ENCODE measurements at regions not wholly inside any gene's neighbourhood (a gene's known extent, or its start where the extent isn't known, plus 50 kb on each side); places are given as distances from the start of the nearest gene placed in this dataset.

- Histone ChIP-seq H3K4me2 (ENCODE audit: insufficient read depth, low read length) (no peak overlapping the region), H2AFZ (ENCODE audit: low read depth, low read length) (no peak overlapping the region), H3K36me3 (ENCODE audit: control insufficient read depth, insufficient read depth, low read length) (no peaks in the 10 kb centered on the region), H3K9ac (ENCODE audit: insufficient read depth in 1 of 2, low read depth in 2 of 2, low read length in 2 of 2) (no peak overlapping the region), H4K20me1 (replicated peaks; ENCODE audit: control insufficient read depth, insufficient read depth, low read length) (no peaks in the 10 kb centered on the region), H3K9me1 (ENCODE audit: control insufficient read depth, insufficient read depth, low read length) (no peaks in the 10 kb centered on the region), H3K9me3 (replicated peaks; ENCODE audit: control insufficient read depth, insufficient read depth, low read depth, low read length) (no peaks in the 10 kb centered on the region), H3K27ac (ENCODE audit: extremely low read depth, low read depth, low read length) (no peak overlapping the region), H3K79me2 (ENCODE audit: control insufficient read depth, insufficient read depth, low read length) (no peaks in the 10 kb centered on the region), H3K4me1 (replicated peaks in 1 of 2; ENCODE audit: control insufficient read depth in 2 of 2, insufficient read depth in 2 of 2, low read length in 2 of 2) (no peaks in the 10 kb centered on the region), H3K27me3 (ENCODE audit: control insufficient read depth in 2 of 2, insufficient read depth in 2 of 2, low read length in 2 of 2) (no peaks in the 10 kb centered on the region), H3K4me3 (no peak overlapping the region)
- 6% methylated on average over 2 of the region's 2 CpGs for WGBS (ENCODE audit: insufficient coverage, low coverage, missing lambda C conversion rate)
- POLR2A ChIA-PET: interaction anchor here (0.6 to 0.7 kb wide), 2 partner anchors 291 to 426 kb away, joined by 3 read pairs; partner anchors contain the start of gene EIF1AX
- intact Hi-C loops (cut with micrococcal nuclease): loop anchor here (10.0 kb wide), 1 partner anchor 288 kb away; the partner anchor contains the start of gene EIF1AX
- CTCF ChIA-PET (ENCODE audit: low intra/inter-chr PET ratio): no interaction called here
- in situ Hi-C loops (cut with MboI): no loop called here
- ATAC-seq (no peak), FAIRE-seq (no peak), DNase-seq (ENCODE audit: extremely low read depth in 1 of 4, low spot score in 3 of 4) (no peak)
- BruUV-seq (replicated peaks): no TSS peak
- TF ChIP-seq CUX1 (CRISPR knock-in tag; IDR thresholded peaks at IDR 0.05) (no peak), FIP1L1 (IDR thresholded peaks at IDR 0.05; ENCODE audit: low read depth, low read length, poor library complexity, severe bottlenecking) (no peak), BCOR (IDR thresholded peaks at IDR 0.05) (no peak), MYC (IDR thresholded peaks at IDR 0.05; ENCODE audit: low read depth, low read length) (no peak), MYC (CRISPR knock-in tag; IDR thresholded peaks at IDR 0.05; ENCODE audit: borderline replicate concordance, low read depth) (no peak), ATF1 (CRISPR knock-in tag; IDR thresholded peaks at IDR 0.05) (no peak), ATF1 (tag; IDR thresholded peaks at IDR 0.05) (no peak), ARHGAP35 (IDR thresholded peaks at IDR 0.05; ENCODE audit: partially characterized antibody) (no peak), ZNF583 (CRISPR knock-in tag; IDR thresholded peaks at IDR 0.05) (no peak), RFX5 (IDR thresholded peaks at IDR 0.05; ENCODE audit: low read depth, low read length) (no peak), TFE3 (CRISPR knock-in tag; IDR thresholded peaks at IDR 0.05) (no peak), PHB (CRISPR knock-in tag; IDR thresholded peaks at IDR 0.05) (no peak), KDM5B (IDR thresholded peaks at IDR 0.05; ENCODE audit: insufficient replicate concordance, low read depth, low read length) (no peak), MTA3 (IDR thresholded peaks at IDR 0.05; ENCODE audit: borderline replicate concordance) (no peak), PYGO2 (tag; IDR thresholded peaks at IDR 0.05) (no peak), STAT5A (IDR thresholded peaks at IDR 0.05; ENCODE audit: borderline replicate concordance, low read length) (no peak), ZNF263 (CRISPR knock-in tag; IDR thresholded peaks at IDR 0.05; ENCODE audit: borderline replicate concordance) (no peak), CEBPG (CRISPR knock-in tag; IDR thresholded peaks at IDR 0.05) (no peak), CEBPG (tag; conservative IDR thresholded peaks at IDR 0.05 in 1 of 2, IDR thresholded peaks at IDR 0.05 in 1 of 2) (no peak)
Measured at GRCh38 chrX:20432746-20433387, 166.2 kb upstream of the RPS6KA3 start.

Measured in K562 (cell line).